ENCODE measurements at regions not wholly inside any gene's neighbourhood (a gene's known extent, or its start where the extent isn't known, plus 50 kb on each side); places are given as distances from the start of the nearest gene placed in this dataset.
"Not testable (repeated sequence)": the region's sequence is repeated elsewhere in the genome, so short reads cannot be mapped to it uniquely, and the experiment has no call there.

DNA sequence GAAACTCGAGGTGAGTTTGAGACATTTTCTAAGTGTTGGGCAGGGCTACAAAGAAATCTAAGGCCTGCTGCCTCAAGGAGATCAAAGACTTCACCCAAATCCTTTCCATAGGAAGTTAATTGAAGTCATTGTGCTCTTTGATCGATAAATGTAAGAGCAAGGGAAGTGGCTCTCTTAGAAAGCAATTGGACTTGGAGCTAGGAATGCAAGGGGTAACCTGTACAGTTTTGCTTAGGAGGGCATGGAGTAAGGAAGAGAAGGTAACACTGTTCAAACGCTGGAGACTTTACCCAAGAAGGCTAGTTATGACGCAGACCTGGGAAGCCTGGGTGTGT lies 418.0 kb upstream of the PROX1 start:
- Histone ChIP-seq H3K9me3 (ENCODE audit: control insufficient read depth, insufficient read depth, low read length) (no peaks in the 10 kb centered on the region), H3K36me3 (ENCODE audit: insufficient read depth, low read length) (no peaks in the 10 kb centered on the region), H3K9ac (ENCODE audit: low read depth, low read length) (no peak overlapping the region), H3K4me1 (ENCODE audit: insufficient read depth, low read length) (no peaks in the 10 kb centered on the region)

DNA sequence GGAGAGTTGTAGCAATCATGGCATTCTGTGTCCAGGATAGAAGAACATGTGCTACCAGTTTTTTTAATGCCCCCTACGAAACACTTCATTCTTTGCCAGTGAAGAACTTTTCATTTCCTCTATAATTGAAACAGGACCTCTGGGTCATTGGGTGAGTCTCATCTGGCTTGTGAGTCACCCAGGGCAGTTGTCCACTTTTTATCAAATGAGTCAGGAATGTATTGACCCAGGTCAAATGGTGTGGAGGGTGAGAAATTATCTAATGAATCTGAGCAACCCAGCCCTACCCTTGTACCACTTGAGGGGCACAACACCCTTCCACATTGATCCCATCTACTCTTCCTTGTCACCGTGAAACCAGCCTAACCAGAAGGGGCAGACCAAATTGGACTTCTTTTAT lies 417.3 kb upstream of the PROX1 start:
- no peaks in the 10 kb centered on the region for H3K4me1 ChIP-seq (ENCODE audit: insufficient read depth, low read length)
- no peak overlapping the region for H3K9ac ChIP-seq (ENCODE audit: low read depth, low read length)
- no peaks in the 10 kb centered on the region for H3K36me3 ChIP-seq (ENCODE audit: insufficient read depth, low read length)
- H3K9me3 ChIP-seq (ENCODE audit: control insufficient read depth, insufficient read depth, low read length): no peaks in the 10 kb centered on the region

DNA sequence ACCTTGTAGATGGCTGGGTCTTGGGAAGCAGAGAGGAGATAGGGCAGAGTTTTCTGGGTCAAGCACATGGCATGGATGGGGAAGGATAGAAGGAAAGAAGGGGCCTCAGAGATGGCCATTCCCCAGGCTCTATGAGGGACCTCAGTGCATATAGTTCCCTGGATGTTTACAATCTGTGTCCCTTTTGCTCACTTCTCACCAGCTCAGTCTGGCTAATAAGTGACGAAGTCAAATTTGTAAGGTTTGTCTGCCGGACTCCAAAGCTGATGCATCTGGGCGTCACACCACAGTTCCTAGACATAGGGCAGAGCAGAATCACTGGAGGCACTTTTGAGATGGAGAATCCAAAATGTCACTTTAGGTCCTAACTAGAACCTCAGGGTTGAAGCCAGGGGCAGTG lies 416.4 kb upstream of the PROX1 start:
- H3K9ac ChIP-seq (ENCODE audit: low read depth, low read length): no peak overlapping the region

DNA sequence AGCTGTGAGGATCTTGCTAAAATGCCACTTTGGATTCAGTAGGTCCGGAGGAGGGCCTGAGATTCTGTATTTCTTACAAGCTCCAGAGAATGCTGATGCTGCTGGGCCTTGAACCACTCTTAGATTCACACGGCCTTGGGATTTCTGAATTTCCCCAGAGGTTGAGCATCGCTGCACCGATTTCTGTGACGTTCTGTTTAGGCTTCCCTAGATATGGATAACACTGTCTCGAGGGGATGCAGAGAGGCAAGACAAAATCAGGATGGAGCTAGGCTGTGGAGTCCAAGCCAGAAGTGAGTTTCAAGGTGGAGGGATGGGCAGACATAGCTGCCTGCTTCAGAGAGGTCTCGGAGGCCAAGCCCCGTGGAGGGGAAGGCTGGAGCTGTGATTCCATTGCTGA lies 415.9 kb upstream of the PROX1 start:
- Histone ChIP-seq H3K36me3 (ENCODE audit: insufficient read depth, low read length) (no peaks in the 10 kb centered on the region), H3K9me3 (ENCODE audit: control insufficient read depth, insufficient read depth, low read length) (no peaks in the 10 kb centered on the region; the same call in 1 of the 2 replicates), H3K4me1 (ENCODE audit: insufficient read depth, low read length) (no peaks in the 10 kb centered on the region), H3K9ac (ENCODE audit: low read depth, low read length) (no peak overlapping the region)

More for the DNA sequence above, 416.4 kb upstream of the PROX1 start:
- Histone ChIP-seq H3K36me3 (ENCODE audit: insufficient read depth, low read length) (no peaks in the 10 kb centered on the region), H3K4me1 (ENCODE audit: insufficient read depth, low read length) (no peaks in the 10 kb centered on the region), H3K9me3 (ENCODE audit: control insufficient read depth, insufficient read depth, low read length) (no peaks in the 10 kb centered on the region)

DNA sequence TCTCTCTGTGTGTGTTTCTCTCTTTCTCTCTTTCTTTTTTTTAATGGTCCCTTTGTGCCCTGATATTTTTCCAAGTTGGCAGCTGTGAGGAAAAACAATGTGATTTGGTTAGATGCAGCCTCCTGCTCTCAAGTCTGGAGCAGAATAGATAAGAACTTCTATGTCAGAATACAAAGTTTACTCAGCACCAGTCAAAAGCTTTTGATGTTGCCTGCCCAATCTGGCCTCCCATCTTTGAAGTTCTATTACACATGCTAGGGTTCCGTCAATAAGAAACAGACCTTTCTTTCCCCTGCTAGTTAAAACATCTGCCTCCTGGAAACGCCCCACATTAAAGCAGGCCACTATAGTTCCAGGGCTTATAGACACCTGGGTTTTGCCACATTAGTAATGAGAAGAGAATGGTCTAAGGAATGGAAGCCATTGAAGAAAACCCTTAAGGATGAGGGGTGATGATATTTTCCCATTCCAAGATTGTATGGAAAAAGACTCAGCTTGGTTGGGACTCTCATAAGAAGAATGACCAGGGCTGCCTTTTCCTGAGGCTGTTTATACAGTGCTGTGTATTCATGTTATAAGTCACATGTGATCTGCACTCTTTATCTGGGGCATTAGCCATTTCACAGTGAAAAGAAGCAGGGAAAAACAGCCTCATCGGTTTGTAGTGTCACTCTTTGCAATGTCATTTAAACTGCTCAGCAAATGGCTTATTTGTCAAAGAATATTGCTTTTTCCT lies 414.7 kb upstream of the PROX1 start:
- Histone ChIP-seq H3K36me3 (ENCODE audit: insufficient read depth, low read length) (no peaks in the 10 kb centered on the region), H3K9ac (ENCODE audit: low read depth, low read length) (no peak overlapping the region), H3K4me1 (ENCODE audit: insufficient read depth, low read length) (no peaks in the 10 kb centered on the region), H3K9me3 (ENCODE audit: control insufficient read depth, insufficient read depth, low read length) (no peaks in the 10 kb centered on the region; the same call in 1 of the 2 replicates)

DNA sequence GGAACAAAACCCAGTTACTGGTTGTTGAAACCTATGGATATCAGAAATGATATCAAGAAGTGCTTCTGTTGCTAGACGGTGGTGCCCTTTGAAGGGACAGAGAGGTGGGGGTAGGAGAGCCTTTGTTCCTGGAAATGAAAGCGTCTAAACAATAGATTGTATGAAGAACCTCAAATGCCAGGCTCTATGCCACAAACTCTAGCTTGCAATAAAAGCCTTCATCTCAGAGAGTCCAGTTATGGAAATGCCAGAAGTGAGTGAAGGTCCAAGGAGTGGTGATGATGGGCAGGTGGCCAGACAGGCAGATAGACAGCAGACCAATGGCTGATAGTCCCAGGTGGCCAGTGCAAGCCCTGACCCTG lies 414.1 kb upstream of the PROX1 start:
- no peak overlapping the region for H3K9ac ChIP-seq (ENCODE audit: low read depth, low read length)
- no peaks in the 10 kb centered on the region for H3K4me1 ChIP-seq (ENCODE audit: insufficient read depth, low read length)
- no peaks in the 10 kb centered on the region; the same call in 1 of the 2 replicates for H3K9me3 ChIP-seq (ENCODE audit: control insufficient read depth, insufficient read depth, low read length)
- no peaks in the 10 kb centered on the region for H3K36me3 ChIP-seq (ENCODE audit: insufficient read depth, low read length)

DNA sequence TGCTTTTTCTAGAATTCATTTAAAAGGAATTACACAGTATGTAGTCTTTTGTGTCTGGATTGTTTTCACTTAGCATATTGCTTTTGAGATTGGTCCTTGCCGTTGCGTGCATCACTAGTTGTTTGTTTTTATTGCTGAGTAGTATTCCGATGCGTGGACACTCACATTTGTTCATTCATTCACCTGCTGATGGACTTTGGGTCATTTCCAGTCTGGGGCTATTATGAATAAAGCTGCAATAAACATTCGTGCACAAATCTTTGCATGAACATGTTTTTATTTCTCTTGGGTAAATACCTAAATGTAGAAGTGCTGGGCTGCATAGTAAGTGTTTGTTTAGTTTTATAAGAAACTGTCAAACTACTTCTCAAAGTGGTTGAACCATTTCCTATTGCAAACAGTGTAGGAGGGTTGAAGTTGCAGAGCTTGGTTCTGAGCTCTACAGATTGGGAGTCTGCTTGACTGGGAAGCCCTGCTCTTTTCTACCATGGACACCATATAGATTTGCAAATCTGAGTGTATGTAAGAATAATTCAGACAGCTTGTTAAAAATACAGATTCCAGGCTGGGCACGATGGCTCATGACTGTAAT lies 404.7 kb upstream of the PROX1 start:
- Histone ChIP-seq H3K36me3 (ENCODE audit: insufficient read depth, low read length) (no peaks in the 10 kb centered on the region), H3K9me3 (ENCODE audit: control insufficient read depth, insufficient read depth, low read length) (no peaks in the 10 kb centered on the region), H3K9ac (ENCODE audit: low read depth, low read length) (no peak overlapping the region), H3K4me1 (ENCODE audit: insufficient read depth, low read length) (no peaks in the 10 kb centered on the region)

DNA sequence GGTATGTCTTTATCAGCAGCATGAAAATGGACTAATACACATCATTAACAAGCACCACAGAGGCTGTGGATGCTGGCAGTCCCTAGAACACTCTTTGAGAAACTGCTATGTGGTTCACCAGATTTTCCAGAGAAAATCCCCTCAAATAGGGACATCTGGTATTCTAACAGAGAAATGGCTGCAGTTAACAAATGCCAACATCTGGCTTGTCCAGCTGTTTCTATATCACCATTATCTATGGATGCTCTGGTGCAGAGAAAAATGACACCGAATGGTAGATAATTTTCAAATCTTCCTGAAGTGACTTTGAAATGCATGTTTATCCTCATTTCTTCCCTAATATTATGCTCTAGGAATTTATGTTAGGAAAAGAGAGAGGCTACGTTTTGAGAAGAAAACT lies 403.5 kb upstream of the PROX1 start:
- no peak overlapping the region for H3K9ac ChIP-seq (ENCODE audit: low read depth, low read length)
- H3K36me3 ChIP-seq (ENCODE audit: insufficient read depth, low read length): no peaks in the 10 kb centered on the region
- H3K4me1 ChIP-seq (ENCODE audit: insufficient read depth, low read length): no peaks in the 10 kb centered on the region
- H3K9me3 ChIP-seq (ENCODE audit: control insufficient read depth, insufficient read depth, low read length): no peaks in the 10 kb centered on the region

DNA sequence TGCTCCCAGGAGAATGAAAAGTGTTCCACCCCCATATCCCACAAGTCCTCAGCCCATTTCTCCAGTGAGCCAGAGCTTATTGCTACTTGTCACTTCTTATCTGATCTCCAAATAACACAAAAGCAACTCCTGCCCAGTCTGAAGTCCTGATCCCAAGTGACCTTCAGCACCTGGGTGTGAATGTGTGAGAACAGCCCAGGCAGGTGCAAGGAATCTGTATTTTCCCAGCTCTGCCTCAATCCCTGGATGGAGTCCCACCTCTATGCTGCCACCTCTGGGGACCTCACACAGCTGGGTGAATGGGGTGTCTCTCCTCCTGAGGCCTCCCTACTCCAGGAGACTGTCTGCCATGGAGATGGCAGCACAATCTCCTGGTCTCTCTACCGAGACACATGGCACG lies 402.4 kb upstream of the PROX1 start:
- no peak overlapping the region for H3K9ac ChIP-seq (ENCODE audit: low read depth, low read length)
- H3K9me3 ChIP-seq (ENCODE audit: control insufficient read depth, insufficient read depth, low read length): no peaks in the 10 kb centered on the region
- no peaks in the 10 kb centered on the region for H3K36me3 ChIP-seq (ENCODE audit: insufficient read depth, low read length)
- H3K4me1 ChIP-seq (ENCODE audit: insufficient read depth, low read length): no peaks in the 10 kb centered on the region

DNA sequence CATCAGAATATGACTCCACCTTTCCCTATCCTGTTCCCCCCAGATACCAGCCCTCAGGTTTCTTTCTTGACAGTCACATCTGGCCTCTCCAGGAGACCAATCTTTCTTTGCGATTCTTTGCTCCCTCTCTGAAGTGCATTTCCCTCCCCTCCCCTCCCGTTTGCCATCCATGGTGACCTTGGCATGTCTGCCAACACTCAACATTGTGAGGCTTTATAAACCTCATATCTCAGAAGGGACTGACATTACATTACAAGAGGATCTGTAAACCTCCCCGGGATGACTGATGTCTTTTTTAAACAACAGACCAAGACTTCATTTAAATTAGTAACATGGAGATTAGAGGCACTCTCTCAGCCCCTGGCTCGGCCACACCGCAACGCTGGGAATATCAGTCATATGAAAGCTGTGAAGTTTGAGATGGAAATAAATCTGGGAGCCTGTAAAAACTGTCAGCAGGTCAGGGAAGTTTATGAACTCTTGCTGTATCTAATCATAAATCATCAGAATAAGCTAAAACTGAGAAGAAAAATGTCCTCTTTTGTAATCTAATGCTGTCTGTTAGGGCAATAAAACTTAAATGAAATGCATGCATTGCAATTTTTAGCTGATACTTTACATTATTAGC lies 401.7 kb upstream of the PROX1 start:
- Histone ChIP-seq H3K4me1 (ENCODE audit: insufficient read depth, low read length) (no peaks in the 10 kb centered on the region), H3K9me3 (ENCODE audit: control insufficient read depth, insufficient read depth, low read length) (no peaks in the 10 kb centered on the region), H3K36me3 (ENCODE audit: insufficient read depth, low read length) (no peaks in the 10 kb centered on the region), H3K9ac (ENCODE audit: low read depth, low read length) (no peak overlapping the region)

DNA sequence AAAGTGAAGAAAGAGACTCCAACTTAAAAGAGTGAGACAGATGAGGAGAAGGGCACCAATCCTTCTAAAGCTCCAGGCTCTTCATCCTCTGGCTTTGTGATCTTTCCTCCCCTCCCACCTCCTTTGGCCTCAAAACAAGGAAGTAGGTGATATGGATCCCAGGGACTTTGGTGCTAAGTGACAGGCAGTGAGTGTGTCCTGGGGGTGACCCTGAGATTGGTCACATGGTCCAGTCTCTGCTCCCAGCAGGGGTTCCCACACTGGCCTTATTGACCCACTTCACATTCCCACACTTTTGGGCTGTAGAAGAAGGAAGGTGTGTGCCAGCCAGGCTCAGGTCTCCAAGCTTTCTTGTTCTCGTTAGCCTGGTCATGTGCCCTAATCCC lies 401.2 kb upstream of the PROX1 start:
- Histone ChIP-seq H3K36me3 (ENCODE audit: insufficient read depth, low read length) (no peaks in the 10 kb centered on the region), H3K4me1 (ENCODE audit: insufficient read depth, low read length) (no peaks in the 10 kb centered on the region), H3K9me3 (ENCODE audit: control insufficient read depth, insufficient read depth, low read length) (no peaks in the 10 kb centered on the region), H3K9ac (ENCODE audit: low read depth, low read length) (no peak overlapping the region)

DNA sequence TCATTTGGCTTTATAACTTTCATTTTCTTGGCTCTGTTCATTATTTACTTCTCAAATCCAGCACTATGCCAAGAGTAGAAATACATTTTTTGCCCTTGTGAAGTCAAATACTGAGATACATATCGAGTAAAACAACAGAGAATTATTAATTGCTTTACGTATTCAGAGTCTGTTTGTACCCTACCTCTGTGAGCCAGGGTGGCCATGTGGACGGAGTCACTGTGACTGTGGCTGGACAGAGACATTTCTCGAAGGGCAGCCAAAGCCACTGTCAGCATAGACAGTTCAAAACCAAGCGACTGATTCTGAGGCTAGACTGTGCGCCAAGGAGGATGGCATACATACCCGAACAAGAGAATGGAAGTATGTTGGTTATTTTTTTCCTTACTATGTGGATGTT lies 391.0 kb upstream of the PROX1 start:
- H3K9me3 ChIP-seq (ENCODE audit: control insufficient read depth, insufficient read depth, low read length): no peaks in the 10 kb centered on the region
- no peaks in the 10 kb centered on the region for H3K36me3 ChIP-seq (ENCODE audit: insufficient read depth, low read length)
- no peak overlapping the region for H3K9ac ChIP-seq (ENCODE audit: low read depth, low read length)
- H3K4me1 ChIP-seq (ENCODE audit: insufficient read depth, low read length): no peaks in the 10 kb centered on the region

DNA sequence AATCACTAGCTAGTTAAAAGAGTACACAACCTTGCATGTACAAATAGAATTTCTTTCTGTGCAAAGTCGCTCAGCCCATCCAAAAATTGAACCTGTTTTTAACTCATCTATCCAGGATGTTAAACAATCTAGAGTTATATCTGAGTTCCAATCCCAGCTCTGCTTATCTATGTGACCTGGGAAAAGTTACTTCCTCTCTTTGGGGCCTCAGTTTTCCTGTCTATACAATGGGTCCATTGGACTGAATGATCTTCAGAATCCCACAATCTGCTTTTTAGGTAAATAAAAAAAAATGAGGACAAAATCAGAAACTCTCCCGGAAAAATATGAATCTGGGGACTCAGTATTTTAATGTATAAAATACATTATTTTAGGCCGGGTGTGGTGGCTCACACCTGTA lies 389.5 kb upstream of the PROX1 start:
- no peaks in the 10 kb centered on the region for H3K9me3 ChIP-seq (ENCODE audit: control insufficient read depth, insufficient read depth, low read length)
- no peak overlapping the region for H3K9ac ChIP-seq (ENCODE audit: low read depth, low read length)
- H3K4me1 ChIP-seq (ENCODE audit: insufficient read depth, low read length): no peaks in the 10 kb centered on the region
- no peaks in the 10 kb centered on the region for H3K36me3 ChIP-seq (ENCODE audit: insufficient read depth, low read length)

DNA sequence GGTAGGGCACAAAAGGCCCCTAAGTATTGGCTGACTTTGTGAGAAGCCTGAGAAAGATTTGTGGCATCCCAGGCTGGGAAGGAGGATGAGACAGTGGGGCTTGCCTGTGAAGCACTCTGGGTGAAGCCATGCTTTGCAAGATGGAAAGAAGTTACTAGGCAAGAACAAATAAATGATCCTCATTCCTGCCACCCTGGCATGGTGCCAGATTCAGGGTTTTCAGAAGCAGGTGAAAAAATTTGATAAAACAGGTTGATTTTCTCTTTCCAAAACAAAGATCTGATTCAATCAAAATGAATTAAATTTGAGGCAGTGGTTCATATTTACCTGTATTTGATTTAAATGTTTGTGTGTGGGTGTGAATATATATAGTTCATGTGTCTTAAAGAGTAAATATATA lies 386.9 kb upstream of the PROX1 start:
- Histone ChIP-seq H3K4me1 (ENCODE audit: insufficient read depth, low read length) (no peaks in the 10 kb centered on the region), H3K9me3 (ENCODE audit: control insufficient read depth, insufficient read depth, low read length) (no peaks in the 10 kb centered on the region), H3K9ac (ENCODE audit: low read depth, low read length) (no peak overlapping the region), H3K36me3 (ENCODE audit: insufficient read depth, low read length) (no peaks in the 10 kb centered on the region)

DNA sequence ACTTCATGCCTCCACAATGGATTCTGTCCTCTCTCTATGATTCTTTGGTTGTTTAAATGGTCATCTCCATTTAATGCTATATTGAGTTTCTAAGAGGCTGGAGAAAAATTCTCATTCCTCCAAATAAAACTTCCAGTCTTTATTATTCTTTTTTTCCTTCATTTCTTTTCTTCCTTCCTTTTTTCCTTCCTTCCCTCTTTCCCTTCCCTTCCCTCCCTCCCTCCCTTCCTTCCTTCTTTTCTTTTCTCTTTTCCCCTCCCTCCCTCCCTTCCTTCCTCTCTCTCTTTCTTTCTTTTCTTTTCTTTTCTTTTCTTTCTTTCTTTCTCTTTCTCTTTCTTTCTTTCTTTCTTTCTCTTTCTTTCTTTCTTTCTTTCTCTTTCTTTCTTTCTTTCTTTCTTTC lies 386.1 kb upstream of the PROX1 start:
- H3K4me1 ChIP-seq (ENCODE audit: insufficient read depth, low read length); H3K9ac ChIP-seq (ENCODE audit: low read depth, low read length); H3K36me3 ChIP-seq (ENCODE audit: insufficient read depth, low read length); H3K9me3 ChIP-seq (ENCODE audit: control insufficient read depth, insufficient read depth, low read length): not testable (repeated sequence)
